ENCODE measurements at regions not wholly inside any gene's neighbourhood (a gene's known extent, or its start where the extent isn't known, plus 50 kb on each side); places are given as distances from the start of the nearest gene placed in this dataset.

DNA sequence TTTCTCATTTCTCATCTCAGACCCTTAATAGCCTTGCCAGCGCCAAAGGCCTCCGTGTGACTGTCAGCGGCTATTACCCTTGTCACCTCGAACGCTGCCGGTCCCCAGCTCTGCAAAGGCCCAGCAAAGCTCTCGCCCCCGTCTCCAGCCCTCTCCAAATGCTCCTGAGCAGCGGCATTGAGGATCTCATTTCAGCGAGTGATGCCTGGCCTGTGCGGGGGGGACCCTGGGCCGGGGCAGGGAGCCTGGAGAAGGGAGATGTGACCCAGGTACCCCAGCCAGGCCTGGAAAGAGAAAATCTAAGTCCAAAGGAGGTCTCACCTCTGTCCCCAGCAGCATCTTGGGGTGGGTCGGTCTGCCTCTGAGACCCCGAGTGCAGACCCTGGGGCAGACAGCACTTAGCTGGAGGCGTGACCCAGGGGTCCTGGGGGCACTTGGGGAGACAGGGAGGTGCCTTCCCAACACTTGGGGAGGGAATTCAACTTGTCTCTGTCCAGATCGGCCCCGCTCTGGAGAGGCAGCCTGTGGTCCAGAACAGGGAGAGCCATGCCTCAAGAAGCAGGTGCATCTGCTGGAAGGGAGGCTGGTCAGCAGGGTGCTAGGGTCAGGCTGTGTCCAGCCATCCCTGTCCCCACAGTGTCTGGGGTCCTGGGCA is 521.3 kb downstream of the TBC1D22A start:
- no peak for DNase-seq

DNA sequence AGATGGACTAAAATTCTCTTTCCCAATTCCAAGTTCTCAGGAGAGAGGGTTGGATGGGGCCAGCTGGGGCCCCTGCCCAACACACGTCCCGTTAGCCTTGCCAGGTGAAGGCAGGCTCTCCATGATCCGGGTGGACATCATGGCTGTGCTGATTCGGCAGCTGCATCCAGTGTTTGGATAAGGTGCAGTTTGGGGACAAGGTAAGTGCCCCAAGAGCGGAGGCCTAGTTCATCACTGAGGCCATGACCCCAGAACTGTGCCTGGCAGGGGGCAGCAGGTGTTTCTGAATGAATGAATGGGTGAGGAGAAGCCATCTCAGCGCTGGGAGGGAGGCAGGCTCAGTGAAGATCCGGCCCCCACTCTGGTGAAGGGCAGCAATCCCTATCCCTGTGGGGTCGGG is 520.4 kb downstream of the TBC1D22A start:
- no peak for DNase-seq

DNA sequence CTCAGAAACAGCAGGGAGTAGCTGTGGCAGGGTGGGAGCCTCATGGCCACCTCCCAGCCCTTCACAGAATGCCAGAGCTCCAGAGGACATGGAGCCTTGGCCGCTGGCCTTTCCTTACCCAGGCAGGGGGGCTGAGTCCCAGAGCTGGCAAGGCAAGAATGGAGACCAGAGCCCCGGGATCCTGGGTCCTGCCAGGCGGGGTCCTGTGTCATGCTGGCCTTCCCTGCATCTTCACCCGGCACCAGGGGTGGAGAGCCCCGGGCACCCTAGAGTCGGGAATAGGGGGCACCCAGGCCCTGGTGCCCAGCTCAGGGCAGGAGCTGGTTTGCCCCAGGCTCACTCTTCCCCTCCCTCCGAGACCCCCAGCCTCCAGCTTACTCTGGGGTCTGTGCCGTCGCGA is 519.9 kb downstream of the TBC1D22A start:
- no peak for DNase-seq

DNA sequence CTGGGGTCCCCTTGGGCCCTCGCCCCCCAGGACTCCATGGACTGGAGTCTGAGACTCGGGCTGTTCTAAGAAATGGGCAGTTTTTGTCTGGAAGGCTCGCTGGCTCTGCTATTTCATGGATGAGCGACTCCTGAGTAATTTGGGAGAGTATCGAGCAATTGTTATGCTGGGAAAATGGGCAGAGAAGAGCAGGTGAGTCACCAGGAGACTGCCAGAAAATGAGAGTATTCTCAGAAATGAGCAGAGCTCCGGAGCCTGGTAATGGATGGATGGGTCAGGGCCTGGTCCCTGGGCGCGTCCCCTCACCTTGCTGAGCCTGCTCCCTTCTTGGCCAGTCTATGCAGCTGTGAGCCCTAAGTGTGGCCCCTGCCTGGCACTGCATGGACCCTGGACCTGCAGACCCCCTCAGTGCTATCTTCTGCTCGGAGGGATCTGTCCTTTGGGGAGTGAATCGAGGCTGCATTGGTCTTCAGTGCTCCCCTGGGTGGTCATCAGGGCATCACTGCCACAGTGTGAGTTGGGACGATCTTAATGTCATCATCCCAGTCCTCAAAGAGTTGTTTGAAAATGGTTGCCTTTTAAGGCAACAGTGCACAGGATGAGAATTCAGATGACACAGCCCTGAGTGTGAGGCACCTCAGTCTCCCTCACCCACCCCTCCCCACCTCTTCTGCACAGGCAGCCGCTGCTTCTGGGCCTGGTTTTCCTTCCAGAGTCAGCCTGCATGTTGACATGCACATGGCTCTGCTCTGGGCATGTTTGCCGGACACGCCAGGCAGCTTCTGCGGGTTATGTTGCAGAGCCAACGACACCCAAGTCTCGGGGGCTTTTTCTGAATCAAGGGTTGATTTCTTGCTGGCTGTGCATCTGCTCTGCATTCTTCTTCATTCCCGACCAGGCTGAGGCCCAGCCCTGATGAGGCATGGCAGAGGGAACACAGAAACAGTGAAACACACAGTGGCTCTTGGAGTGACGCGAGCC is 519.0 kb downstream of the TBC1D22A start:
- no peak for DNase-seq

DNA sequence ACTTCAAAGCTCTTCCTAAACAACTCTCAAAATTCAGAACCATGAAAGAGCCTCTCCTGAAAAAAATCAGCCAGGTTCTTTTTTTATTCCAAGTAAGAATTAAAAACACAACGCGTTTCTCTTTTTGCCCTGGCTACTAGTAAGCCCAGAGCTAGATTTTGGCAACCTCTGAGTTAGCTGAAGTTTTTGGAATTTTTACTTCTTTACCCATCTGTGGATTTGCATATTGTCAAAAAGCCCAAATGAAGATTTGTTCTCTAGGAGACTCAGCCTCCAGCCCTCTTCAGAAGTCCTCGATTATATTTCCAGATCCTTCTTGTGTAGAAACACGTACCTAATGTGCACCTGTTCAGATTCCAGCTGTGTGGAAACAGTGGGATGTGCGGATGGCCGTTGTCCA is 517.9 kb downstream of the TBC1D22A start:
- no peak for DNase-seq

DNA sequence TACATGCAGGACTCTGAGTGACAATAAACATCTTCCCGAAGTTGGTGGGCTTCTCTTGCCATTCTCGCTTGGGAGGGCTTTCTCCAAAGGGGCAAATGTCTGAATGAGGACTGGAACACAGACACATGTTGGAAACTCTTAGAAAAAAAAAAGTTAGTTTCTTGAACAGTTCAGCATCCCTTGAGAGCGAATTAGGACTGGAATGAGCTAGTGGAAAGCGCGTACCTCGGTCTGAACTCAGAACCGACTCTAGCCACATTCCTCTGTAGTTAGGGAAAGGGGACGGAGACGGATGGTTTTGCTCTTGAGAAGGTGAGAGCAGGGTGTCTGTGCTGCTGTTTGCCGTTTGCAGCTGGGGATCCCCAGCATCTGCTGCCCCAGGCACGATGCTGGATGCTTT is 517.3 kb downstream of the TBC1D22A start:
- no peak for DNase-seq

DNA sequence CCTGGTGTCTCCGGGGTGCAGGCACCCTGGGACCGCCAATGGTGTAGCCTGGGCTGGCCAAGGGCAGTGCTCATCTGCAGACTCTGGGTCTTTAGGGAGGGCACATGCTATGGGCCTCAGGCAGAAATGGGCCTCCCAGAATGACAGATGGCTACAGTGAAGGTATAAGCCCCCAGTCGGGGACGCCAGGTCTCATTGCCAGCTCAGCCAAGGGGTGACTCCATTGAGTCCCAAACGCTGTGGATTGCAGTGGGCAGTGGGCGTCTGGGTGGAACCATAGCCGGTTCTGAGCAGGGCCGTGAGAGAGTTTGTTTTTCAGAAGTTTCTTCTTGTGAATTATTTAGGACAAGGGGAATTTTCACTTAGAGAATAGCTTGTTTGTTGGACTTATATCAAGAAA is 516.9 kb downstream of the TBC1D22A start:
- no peak for DNase-seq

DNA sequence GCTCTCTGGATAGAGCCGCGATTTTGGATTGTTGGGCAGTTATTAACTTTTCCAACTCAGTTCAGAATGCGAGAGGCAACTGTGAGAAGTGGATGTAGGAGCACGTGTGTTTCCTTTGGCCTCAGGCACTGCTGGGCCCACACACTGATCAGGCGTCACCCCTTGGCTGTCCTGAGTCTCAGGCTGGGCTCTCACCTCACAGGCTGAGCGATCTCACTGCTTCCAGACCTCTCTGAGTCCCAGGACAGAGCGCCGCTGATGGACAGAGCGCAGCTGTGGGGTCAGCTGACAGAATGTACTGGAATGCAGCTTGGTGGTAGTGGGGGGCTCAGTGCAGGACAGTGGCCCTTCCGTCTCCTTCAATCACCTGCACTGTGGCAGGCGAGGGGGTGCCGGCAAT is 516.2 kb downstream of the TBC1D22A start:
- DNase-seq = no peak

DNA sequence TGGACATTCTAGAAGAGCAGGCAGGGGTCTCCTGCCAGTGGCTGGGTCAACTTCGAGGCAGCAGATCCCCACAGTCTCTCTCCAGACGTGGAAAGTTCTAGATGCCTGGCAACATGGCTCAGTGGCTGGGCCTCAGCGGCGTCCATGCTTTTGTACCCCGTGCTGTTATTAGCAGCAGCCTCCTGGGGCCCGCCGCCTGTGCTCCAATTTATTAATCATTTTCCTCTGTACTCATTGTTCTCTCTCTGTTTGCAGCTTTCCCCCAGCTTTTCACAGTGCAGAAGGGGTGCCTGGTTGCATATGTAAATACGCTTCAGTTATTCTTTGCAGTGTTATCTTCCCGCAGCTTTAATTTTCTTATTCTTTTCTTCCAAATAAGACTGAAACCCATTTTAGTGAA is 515.1 kb downstream of the TBC1D22A start:
- DNase-seq = no peak

DNA sequence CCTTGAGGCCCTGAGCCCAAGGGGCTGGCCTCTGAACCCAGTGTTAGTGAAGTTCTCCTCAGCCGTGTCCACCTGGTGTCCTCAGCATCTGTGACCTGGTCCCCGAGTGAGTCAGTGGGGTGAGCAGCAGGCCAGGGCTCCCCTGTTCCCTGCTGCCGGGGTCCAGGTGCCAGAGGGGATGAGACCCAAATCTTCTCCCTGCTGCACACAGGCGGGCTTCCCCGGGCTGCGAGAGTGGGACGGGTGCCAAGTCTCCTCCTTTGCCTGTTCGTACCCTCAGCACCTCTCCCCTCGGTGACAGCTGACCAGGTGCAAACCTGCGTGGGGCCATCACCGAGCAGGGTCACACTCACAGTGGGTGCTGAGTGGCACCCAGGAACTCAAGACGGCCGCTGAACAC is 514.5 kb downstream of the TBC1D22A start:
- DNase-seq = no peak

DNA sequence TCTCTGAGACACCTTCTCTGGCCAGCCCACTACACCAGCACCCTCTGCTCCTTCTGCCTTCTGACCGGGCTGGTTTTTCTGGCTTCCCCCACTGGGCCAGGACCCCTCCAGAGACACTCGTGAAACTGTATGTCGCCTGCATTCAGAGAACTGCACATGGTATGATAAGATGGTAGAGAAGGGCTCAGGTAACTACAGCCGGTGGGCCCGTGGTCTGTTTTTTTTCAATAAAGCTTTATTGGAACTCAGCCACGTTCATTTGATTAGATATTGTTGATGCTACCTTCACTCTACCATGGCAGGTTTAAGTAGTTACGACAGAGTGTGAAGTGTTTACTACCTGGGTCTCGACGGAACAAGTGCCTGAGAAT is 514.0 kb downstream of the TBC1D22A start:
- no peak for DNase-seq

DNA sequence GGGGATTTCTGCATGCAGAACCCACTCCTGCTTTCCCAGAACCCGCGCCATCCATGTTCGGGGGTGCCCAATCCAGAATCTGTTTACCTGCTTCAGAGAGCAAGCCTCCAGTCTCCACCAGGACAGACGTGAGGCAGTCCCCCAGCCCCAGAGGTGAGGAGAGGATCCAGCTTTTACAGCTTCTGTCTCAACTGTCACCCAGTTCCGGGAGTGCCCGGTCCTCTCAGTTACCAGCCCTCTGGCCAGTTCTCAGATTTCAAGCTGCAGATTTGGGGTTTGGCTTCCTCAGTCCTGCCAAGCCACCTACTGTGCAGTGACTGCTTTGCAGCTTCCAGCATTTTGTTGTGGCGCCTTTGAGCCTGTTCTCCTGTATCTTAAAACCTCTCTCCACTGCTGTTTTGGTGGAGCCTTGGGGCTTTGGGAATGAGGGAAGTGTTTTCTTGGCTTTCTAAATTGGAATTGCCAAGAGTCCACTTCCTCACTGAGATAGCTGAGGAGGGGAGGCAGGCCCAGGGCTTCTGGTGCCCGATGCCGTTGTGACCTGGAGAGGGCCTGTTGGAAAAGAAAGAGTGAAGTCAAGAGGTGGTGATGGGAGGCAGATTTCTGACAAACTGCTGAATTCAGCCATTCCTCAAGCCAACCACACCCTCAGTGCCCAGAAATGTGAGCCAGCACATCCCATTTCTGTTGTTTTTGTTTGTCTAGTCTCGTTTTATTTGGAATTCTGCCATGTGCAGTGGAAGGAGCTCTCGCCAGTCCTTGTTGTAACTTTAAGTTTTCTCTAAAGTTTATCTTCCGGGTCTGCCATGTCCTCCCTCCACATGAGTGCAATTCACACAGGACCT is 513.4 kb downstream of the TBC1D22A start:
- no peak for DNase-seq

DNA sequence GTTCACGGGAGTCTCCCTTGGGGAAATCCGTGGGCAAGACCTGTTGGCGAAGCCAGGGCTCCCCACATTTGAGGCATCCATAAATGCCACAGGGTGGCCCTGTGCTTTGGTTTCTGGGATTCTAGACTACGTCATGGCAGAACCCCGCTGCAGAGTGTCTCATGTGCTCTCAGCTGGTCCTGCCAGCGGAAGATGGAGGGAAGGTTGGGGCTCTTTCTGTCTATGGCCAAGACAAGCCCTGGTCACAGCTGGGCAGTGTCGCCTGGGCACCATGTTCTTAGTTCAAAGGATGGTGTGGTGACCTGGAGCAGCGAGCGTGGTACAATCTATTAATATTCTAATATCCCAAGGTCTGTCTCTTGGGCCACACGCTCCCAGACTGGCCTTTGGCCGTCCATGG is 511.7 kb downstream of the TBC1D22A start:
- no peak for DNase-seq

DNA sequence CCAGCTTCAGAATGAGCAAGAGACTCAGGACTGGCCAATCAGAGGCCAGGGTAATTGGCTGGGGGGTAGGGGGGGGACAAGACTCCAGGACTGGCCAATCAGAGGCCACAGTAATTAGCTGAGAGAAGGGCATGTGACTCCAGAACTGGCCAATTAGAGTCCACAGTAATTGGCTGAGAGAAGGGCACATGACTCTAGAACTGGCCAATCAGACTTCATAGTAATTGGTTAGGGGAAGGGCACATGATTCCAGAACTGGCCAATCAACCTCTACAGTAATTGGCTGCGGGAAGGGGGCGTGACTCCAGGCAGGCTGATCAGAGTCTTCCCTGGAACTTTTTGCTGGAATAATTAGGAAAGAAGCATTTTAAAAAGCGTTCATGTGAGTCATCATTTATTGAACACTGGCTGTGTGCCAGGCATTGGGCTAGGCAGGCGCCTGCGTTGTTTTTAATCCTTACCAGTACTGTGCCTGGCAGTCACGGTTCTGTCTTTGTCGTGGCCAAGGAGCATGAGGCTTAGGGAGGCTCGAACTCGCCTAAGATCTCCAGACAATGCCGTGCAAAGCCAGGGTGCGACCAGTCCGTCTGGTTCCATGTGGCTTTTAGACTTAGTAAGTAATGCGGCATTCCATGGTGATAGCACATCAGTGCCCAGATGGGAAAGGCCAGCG is 508.1 kb downstream of the TBC1D22A start:
- no peak for DNase-seq

DNA sequence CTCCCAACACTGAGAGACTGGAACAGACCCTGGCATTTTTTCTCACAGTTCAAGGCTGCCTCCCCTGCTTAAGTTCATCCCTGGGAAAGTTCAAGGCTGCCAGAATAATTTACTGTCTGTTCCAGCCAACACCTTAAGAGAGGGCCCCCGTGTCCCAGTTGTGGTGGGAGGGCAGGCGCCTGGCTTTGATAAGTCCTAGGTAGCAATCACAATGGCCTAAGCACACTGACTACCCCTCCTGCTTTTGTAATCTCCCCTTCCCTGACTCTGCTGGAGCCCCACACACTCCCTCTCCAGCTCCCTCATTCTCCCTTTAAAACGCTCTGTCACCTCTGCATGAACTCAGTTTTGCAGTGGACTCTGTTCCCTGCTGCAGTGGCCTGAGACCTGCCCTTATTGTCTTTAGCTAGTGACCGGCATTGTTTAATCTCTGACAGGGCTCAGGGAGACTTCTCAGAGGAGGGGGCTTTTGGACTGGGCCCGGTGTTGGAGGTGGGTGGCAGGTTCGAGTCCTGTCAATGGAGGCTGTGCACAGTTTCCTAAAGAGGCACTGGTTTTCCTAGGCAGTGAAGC is 507.2 kb downstream of the TBC1D22A start:
- DNase-seq = no peak

DNA sequence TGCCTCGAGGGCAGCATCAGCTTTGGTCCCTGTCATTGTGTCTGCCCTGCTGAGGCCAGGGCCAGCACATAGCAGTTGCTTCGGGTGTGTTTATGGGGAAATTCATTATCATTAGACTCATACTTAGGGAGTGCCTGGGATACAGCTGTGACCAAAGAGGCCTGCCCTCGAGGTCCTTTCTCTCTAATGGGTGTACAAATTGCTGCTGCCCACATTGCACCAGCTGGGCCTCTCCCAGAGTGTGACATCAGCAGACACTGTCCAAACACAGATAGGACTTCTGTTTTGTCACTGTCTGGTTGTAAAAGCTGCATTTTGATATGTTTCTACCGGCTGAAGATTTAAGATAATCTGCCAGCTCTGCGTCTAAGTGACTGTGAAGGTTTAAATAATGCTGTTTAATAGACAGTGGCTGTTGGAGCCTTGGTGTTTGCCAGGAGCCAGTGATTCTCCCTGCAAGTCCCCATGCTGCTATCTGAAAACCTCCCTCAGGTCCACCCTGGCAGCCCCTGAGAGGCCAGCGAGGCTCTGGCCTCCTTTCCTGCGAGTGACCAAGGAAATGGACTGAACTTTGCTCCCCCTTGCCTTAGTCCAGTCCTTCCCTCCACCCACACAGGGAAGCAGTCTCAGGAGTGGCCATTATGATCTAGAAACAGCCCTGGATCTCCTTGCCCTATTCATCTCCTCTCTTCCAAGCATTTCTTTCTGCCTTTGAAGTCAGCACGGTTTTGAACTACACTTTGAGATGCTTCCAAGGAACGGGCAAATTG is 505.2 kb downstream of the TBC1D22A start:
- no peak for DNase-seq

DNA sequence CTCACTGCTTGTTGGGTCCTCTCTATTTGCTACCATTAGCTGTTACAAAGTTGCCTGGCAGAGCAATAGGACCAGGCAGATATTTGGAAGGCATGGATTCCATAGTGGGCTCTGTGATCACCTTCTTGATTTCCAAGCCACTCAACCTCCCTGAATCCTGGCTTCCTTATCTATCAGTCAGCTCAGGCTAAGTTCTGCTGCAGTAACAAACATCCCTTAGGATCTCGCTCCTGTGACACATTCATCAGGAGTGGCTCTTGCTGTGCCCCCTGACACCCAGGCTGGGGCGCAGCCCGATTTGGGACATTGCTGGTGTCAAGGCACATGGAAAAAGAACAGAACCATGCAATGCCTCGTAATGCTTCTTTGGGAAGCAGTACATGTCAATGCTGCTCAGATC is 503.9 kb downstream of the TBC1D22A start:
- DNase-seq = no peak

DNA sequence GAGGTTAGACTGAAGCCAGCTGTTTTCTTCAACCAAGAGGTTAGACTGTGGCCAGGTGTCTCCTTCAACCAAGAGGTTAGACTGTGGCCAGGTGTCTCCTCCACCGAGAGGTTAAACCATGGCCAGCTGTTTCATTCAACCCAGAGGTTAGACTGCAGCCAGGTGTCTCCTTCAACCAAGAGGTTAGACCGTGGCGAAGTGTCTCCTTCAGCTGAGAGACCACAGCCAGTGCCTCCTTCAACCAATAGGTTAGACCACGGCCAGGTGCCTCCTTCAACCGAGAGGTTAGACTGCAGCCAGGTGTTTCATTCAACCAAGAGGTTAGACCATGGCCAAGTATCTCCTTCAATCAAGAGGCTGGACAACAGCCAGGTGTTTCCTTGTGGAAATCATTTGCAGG is 498.1 kb downstream of the TBC1D22A start:
- DNase-seq = no peak

DNA sequence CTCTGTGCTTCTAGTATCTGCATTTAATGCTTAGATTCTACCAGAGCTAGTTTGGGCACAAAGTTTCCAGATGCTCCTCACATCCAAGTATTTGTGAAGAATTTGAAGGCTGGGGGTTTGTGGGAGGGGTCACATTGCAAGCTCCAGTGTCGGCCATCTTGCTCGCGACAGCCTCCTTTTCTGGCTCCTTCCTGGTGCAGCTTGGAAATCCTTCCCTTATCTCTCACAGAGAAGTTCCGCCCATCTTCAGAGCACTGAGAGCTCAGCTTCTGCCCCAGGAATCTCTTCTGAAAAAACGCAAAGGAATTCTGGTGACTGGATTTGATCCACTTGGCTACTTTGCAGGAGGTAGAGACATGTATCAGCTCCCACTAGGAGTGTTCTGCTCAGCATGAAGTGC is 497.5 kb downstream of the TBC1D22A start:
- no peak for DNase-seq

DNA sequence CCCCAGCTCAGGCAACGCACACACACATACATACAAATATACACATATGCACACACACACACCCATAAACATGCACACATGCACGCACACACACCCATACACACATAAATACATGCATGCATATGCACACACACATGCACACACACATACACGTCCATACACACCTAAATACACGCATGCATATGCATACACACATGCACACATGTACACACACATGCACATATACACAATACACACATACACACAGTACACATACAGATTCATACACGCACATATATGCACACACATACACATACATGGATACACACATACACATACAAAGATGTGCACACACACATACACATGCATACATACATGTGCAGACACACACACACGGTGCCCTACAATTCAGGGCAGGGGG is 496.6 kb downstream of the TBC1D22A start:
- DNase-seq = no peak

DNA sequence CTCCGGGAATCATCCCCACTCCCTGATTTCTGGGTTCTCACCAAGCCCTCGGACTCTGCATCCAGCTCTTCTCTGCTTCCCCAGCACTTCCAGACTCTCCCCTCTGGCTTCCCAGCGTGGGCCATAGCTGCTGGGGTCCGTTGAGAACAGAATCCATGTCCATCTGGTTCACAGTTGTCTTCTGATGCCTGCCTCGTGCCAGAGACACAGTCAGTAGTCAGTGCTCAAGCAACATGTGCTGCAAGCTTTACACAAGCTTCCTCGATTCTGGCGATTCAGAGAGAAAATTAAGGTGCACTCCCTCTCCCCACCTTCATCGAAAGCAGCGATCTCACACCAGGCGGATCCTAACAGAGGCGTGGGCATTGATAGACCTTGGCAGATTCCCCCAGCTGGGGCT is 495.5 kb downstream of the TBC1D22A start:
- DNase-seq = no peak

DNA sequence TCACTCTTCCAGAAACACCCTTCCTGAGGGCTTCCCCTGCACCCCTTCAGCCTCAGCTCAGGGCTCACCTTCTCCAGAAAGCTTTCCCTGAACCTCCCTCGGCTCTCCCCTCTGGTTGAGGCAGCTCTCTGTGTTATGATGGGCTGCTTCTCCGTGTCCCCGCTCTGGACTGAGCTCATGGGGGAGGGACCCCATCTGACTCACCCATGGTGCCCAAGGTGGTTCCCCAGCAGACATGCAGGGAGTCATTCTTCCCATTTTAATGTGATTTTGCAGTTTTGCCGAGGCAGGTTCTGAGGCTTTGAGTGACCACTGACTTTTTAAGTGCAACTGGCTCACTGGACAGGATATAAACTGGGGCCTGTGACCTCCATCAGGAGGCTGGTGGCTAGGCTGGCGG is 495.1 kb downstream of the TBC1D22A start:
- no peak for DNase-seq

Data from EL (cell line).